Breast epithelium (tissue), 3 donors: ENCODE measurements at regions not wholly inside any gene's neighbourhood (a gene's known extent, or its start where the extent isn't known, plus 50 kb on each side); places are given as distances from the start of the nearest gene placed in this dataset.

Source experiments
- CTCF ChIP-seq, 3 donors: fragments of 450-650 bp; IDR thresholded peaks; one replicate each; pipeline ENCODE4 v1.5.1; 2016 to 2017; ENCODE audit warnings: antibody characterized with exemption in 3 of 3, mild to moderate bottlenecking in 3 of 3, moderate library complexity in 3 of 3
- POLR2A ChIP-seq: fragments of 450-650 bp; IDR thresholded peaks from one replicate; pipeline ENCODE4 v1.6.1; 2016; ENCODE audit warnings: antibody characterized with exemption, mild to moderate bottlenecking, moderate library complexity
- POLR2AphosphoS5 ChIP-seq, 3 donors: sonication (generic); formaldehyde crosslinking; IDR thresholded peaks; one replicate each; pipeline ENCODE4 v1.6.1; 2017; ENCODE audit warnings: antibody characterized with exemption in 3 of 3

GRCh38 chrY:17044723-17045122 lies 835.3 kb downstream of the CDY2B start:
- TF ChIP-seq CTCF (IDR thresholded peaks at IDR 0.05) (no peak), POLR2AphosphoS5 (IDR thresholded peaks at IDR 0.05) (no peak), POLR2A (no peak)
